ENCODE measurements at regions not wholly inside any gene's neighbourhood (a gene's known extent, or its start where the extent isn't known, plus 50 kb on each side); places are given as distances from the start of the nearest gene placed in this dataset.

GRCh38 chr12:13436696-13437391, 240.3 kb downstream of the EMP1 start:
- Histone ChIP-seq H3K4me3 (no peak overlapping the region), H3K9me3 (no peaks in the 10 kb centered on the region), H3K36me3 (no peaks in the 10 kb centered on the region), H3K4me1 (peaks cover 0 to 8% of the 10 kb centered on the region in 2 donors), H3K27ac (no peak overlapping the region), H3K27me3 (peaks cover 0 to 4% of the 10 kb centered on the region in 2 donors)
- DNase-seq (ENCODE audit: low spot score) = peak; percentile 78
- no peak for TF ChIP-seq CTCF (IDR thresholded peaks at IDR 0.05)

GRCh38 chr12:13436182-13436581, 239.7 kb downstream of the EMP1 start:
- Histone ChIP-seq H3K27ac (no peak overlapping the region), H3K27me3 (peaks cover 0 to 4% of the 10 kb centered on the region in 2 donors), H3K4me3 (no peak overlapping the region), H3K4me1 (peaks cover 0 to 8% of the 10 kb centered on the region in 2 donors), H3K9me3 (no peaks in the 10 kb centered on the region), H3K36me3 (no peaks in the 10 kb centered on the region)
- DNase-seq (ENCODE audit: low spot score) = no peak
- no peak for TF ChIP-seq CTCF (IDR thresholded peaks at IDR 0.05)

GRCh38 chr12:13435235-13435933, 238.9 kb downstream of the EMP1 start:
- H3K36me3 ChIP-seq = no peaks in the 10 kb centered on the region
- H3K4me3 ChIP-seq = no peak overlapping the region
- TF ChIP-seq CTCF (IDR thresholded peaks at IDR 0.05) = no peak
- no peak for DNase-seq (ENCODE audit: low spot score)
- H3K4me1 ChIP-seq = peaks cover 0 to 8% of the 10 kb centered on the region in 2 donors
- peaks cover 0 to 4% of the 10 kb centered on the region in 2 donors for H3K27me3 ChIP-seq
- no peaks in the 10 kb centered on the region for H3K9me3 ChIP-seq
- H3K27ac ChIP-seq = no peak overlapping the region

GRCh38 chr12:13433768-13434167, 237.2 kb downstream of the EMP1 start:
- Histone ChIP-seq H3K27ac (no peak overlapping the region), H3K4me1 (peaks cover 0 to 8% of the 10 kb centered on the region in 2 donors), H3K36me3 (no peaks in the 10 kb centered on the region), H3K9me3 (no peaks in the 10 kb centered on the region), H3K27me3 (peaks cover 0 to 4% of the 10 kb centered on the region in 2 donors), H3K4me3 (no peak overlapping the region)
- DNase-seq (ENCODE audit: low spot score) = no peak
- no peak for TF ChIP-seq CTCF (IDR thresholded peaks at IDR 0.05)

- H3K27ac ChIP-seq = no peak overlapping the region
- no peak overlapping the region for H3K4me3 ChIP-seq
- no peaks in the 10 kb centered on the region for H3K4me1 ChIP-seq
- DNase-seq (ENCODE audit: low spot score) = no peak
- H3K27me3 ChIP-seq = no peaks in the 10 kb centered on the region
- peaks cover 0 to 7% of the 10 kb centered on the region in 2 donors for H3K9me3 ChIP-seq
- TF ChIP-seq CTCF (IDR thresholded peaks at IDR 0.05) = no peak
- H3K36me3 ChIP-seq = no peaks in the 10 kb centered on the region
Observed at GRCh38 chr12:13431041-13431440, 234.5 kb downstream of the EMP1 start.

All from right atrium auricular region (tissue), 2 donors.